H9 (cell line): ENCODE measurements at regions not wholly inside any gene's neighbourhood (a gene's known extent, or its start where the extent isn't known, plus 50 kb on each side); places are given as distances from the start of the nearest gene placed in this dataset.

ENCODE experiments used
- DNase-seq: peaks from one replicate; pipeline ENCODE4 v3.0.0-alpha.2; 2017
- H2AFZ ChIP-seq: one replicate; pipeline ENCODE4 v1.6.1; 2013; ENCODE audit warnings: mild to moderate bottlenecking, low read length, control low read depth, moderate library complexity
- H2AK5ac ChIP-seq: 2 replicates; pipeline ENCODE4 v1.6.1; 2013; ENCODE audit warnings: low read length, control low read depth, mixed read lengths; ENCODE audit not compliant: insufficient read length
- H2BK120ac ChIP-seq: one replicate; pipeline ENCODE4 v1.6.1; 2013; ENCODE audit warnings: low read depth, mild to moderate bottlenecking, low read length, control low read depth, inconsistent platforms; ENCODE audit not compliant: poor library complexity, severe bottlenecking
- H2BK12ac ChIP-seq: 2 replicates; pipeline ENCODE4 v1.6.1; 2013; ENCODE audit warnings: low read length, control low read depth, mixed read lengths, low read depth; ENCODE audit not compliant: insufficient read length
- H2BK15ac ChIP-seq: 2 replicates; pipeline ENCODE4 v1.6.1; 2013; ENCODE audit warnings: low read depth, low read length, control low read depth
- H2BK20ac ChIP-seq: one replicate; pipeline ENCODE4 v1.6.1; 2013; ENCODE audit warnings: low read depth, mild to moderate bottlenecking, low read length, control low read depth, inconsistent platforms; ENCODE audit not compliant: poor library complexity, severe bottlenecking
- H2BK5ac ChIP-seq: 2 replicates; pipeline ENCODE4 v1.6.1; 2013; ENCODE audit warnings: low read length, control low read depth, mixed read lengths; ENCODE audit not compliant: insufficient read length
- H3K14ac ChIP-seq: 2 replicates; pipeline ENCODE4 v1.6.1; 2013; ENCODE audit warnings: low read length, control low read depth; ENCODE audit not compliant: insufficient read depth
- H3K18ac ChIP-seq: 2 replicates; pipeline ENCODE4 v1.6.1; 2013; ENCODE audit warnings: low read depth, mild to moderate bottlenecking, mixed read lengths, low read length, control low read depth; ENCODE audit not compliant: insufficient read length
- H3K23ac ChIP-seq: 2 replicates; pipeline ENCODE4 v1.6.1; 2013; ENCODE audit warnings: low read length, control low read depth, mixed read lengths, low read depth; ENCODE audit not compliant: insufficient read length
- H3K23me2 ChIP-seq: 2 replicates; pipeline ENCODE4 v1.6.1; 2013; ENCODE audit warnings: low read depth, mild to moderate bottlenecking, mixed read lengths, low read length, control low read depth; ENCODE audit not compliant: insufficient read length, poor library complexity, severe bottlenecking
- H3K27ac ChIP-seq: 2 replicates; pipeline ENCODE4 v1.5.1; 2013; ENCODE audit warnings: low read length, control low read depth, mixed read lengths, low read depth; ENCODE audit not compliant: insufficient read length
- H3K27me3 ChIP-seq: 2 replicates; pipeline ENCODE4 v1.6.1; 2013; ENCODE audit warnings: low read length, control low read depth, inconsistent platforms; ENCODE audit not compliant: insufficient read depth
- H3K4ac ChIP-seq: 2 replicates; pipeline ENCODE4 v1.6.1; 2013; ENCODE audit warnings: low read depth, mild to moderate bottlenecking, control low read depth, inconsistent platforms, low read length, moderate library complexity
- H3K4me1 ChIP-seq: 2 replicates; pipeline ENCODE4 v1.6.1; 2013; ENCODE audit warnings: low read length, control low read depth, inconsistent platforms; ENCODE audit not compliant: insufficient read depth
- H3K4me2 ChIP-seq: 2 replicates; pipeline ENCODE4 v1.6.1; 2013; ENCODE audit warnings: low read length, control low read depth, mixed read lengths; ENCODE audit not compliant: insufficient read length, insufficient read depth
- H3K56ac ChIP-seq: 2 replicates; pipeline ENCODE4 v1.6.1; 2013; ENCODE audit warnings: low read depth, mild to moderate bottlenecking, mixed read lengths, low read length, control low read depth; ENCODE audit not compliant: insufficient read length
- H3K79me1 ChIP-seq: 2 replicates; pipeline ENCODE4 v1.6.1; 2013; ENCODE audit warnings: low read depth, mild to moderate bottlenecking, moderate library complexity, low read length, control low read depth, inconsistent platforms; ENCODE audit not compliant: insufficient read depth, poor library complexity, severe bottlenecking
- H3K79me2 ChIP-seq: 2 replicates; pipeline ENCODE4 v1.6.1; 2013; ENCODE audit warnings: low read length, control low read depth, inconsistent platforms; ENCODE audit not compliant: insufficient read depth
- H3K9ac ChIP-seq: 2 replicates; pipeline ENCODE4 v1.6.1; 2013; ENCODE audit warnings: low read length, control low read depth, mixed read lengths; ENCODE audit not compliant: insufficient read length; ENCODE audit errors: extremely low read depth
- H3K9me3 ChIP-seq: one replicate; pipeline ENCODE4 v1.6.1; 2013; ENCODE audit warnings: low read depth, low read length, inconsistent platforms; ENCODE audit not compliant: control insufficient read depth
- H3T11ph ChIP-seq: one replicate; pipeline ENCODE4 v1.6.1; 2013; ENCODE audit warnings: mild to moderate bottlenecking, low read length, control low read depth, inconsistent platforms
- H4K20me1 ChIP-seq: one replicate; pipeline ENCODE4 v1.6.1; 2013; ENCODE audit not compliant: control insufficient read depth, insufficient read length, insufficient read depth
- H4K5ac ChIP-seq: 2 replicates; pipeline ENCODE4 v1.6.1; 2013; ENCODE audit warnings: low read depth, mild to moderate bottlenecking, mixed read lengths, low read length, control low read depth; ENCODE audit not compliant: insufficient read length
- H4K8ac ChIP-seq: replicated peaks from 2 replicates; pipeline ENCODE4 v1.6.1; 2013; ENCODE audit warnings: low read length, control low read depth, mixed read lengths, low read depth; ENCODE audit not compliant: insufficient read length
- H4K91ac ChIP-seq: 2 replicates; pipeline ENCODE4 v1.6.1; 2013; ENCODE audit warnings: low read depth, mild to moderate bottlenecking, moderate library complexity, mixed read lengths, low read length, control low read depth; ENCODE audit not compliant: insufficient read length
- H3K27ac Mint-ChIP-seq, 3 experiments: 2 replicates in 2 of 3; 3 replicates in 1 of 3; pipeline ENCODE4 v1.8.0; 2020 to 2021; ENCODE audit warnings: mixed read lengths in 3 of 3, mild to moderate bottlenecking in 1 of 3, moderate library complexity in 1 of 3
- H3K27me3 Mint-ChIP-seq: 2 replicates; pipeline ENCODE4 v1.8.0; 2021; ENCODE audit warnings: low read depth, mild to moderate bottlenecking, moderate library complexity, mixed read lengths
- H3K36me3 Mint-ChIP-seq, 3 experiments: 2 replicates in 2 of 3; 3 replicates in 1 of 3; pipeline ENCODE4 v1.8.0; 2020 to 2021; ENCODE audit warnings: low read depth in 3 of 3, mixed read lengths in 3 of 3; ENCODE audit not compliant: insufficient read depth in 1 of 3
- H3K4me1 Mint-ChIP-seq, 2 experiments: 2 replicates each; pipeline ENCODE4 v1.8.0; 2020; ENCODE audit warnings: mixed read lengths in 2 of 2
- H3K4me3 Mint-ChIP-seq, 2 experiments: 2 replicates in 1 of 2; 3 replicates in 1 of 2; pipeline ENCODE4 v1.8.0; 2020 to 2021; ENCODE audit warnings: mild to moderate bottlenecking in 2 of 2, mixed read lengths in 2 of 2, moderate library complexity in 1 of 2
- H3K9me3 Mint-ChIP-seq, 2 experiments: 2 replicates in 1 of 2; 3 replicates in 1 of 2; pipeline ENCODE4 v1.8.0; 2020; ENCODE audit warnings: mild to moderate bottlenecking in 2 of 2, mixed read lengths in 2 of 2, moderate library complexity in 1 of 2
- CTCF ChIP-seq: fragments of 200-600 bp; sonication (generic); conservative IDR thresholded peaks from 3 replicates; pipeline ENCODE4 v1.8.0; 2021; ENCODE audit warnings: antibody characterized with exemption, mild to moderate bottlenecking

- Histone ChIP-seq H2BK12ac (no peak overlapping the region), H3K9me3 (no peaks in the 10 kb centered on the region), H2BK5ac (no peak overlapping the region), H3T11ph (no peak overlapping the region), H3K4me2 (no peak overlapping the region), H4K8ac (no peak overlapping the region), H3K4ac (no peak overlapping the region), H3K23ac (no peak overlapping the region), H2BK15ac (no peak overlapping the region), H3K27ac (no peak overlapping the region), H2BK20ac (no peak overlapping the region), H3K27me3 (no peaks in the 10 kb centered on the region), H4K91ac (no peak overlapping the region), H4K5ac (no peak overlapping the region), H2AFZ (no peak overlapping the region), H3K4me1 (peaks cover 6% of the 10 kb centered on the region; the same call in 1 of the 2 replicates), H3K9ac (no peak overlapping the region), H3K18ac (no peak overlapping the region), H3K14ac (no peak overlapping the region), H4K20me1 (no peaks in the 10 kb centered on the region), H3K56ac (no peak overlapping the region), H3K79me1 (no peaks in the 10 kb centered on the region), H3K79me2 (no peaks in the 10 kb centered on the region), H2BK120ac (no peak overlapping the region), H3K23me2 (no peaks in the 10 kb centered on the region), H2AK5ac (no peak overlapping the region)
- no peak for DNase-seq
- peaks cover 22 to 28% of the 10 kb centered on the region in 2 experiments for H3K4me1 Mint-ChIP-seq
- H3K4me3 Mint-ChIP-seq = no peak overlapping the region
- no peaks in the 10 kb centered on the region; the same call in 1 of the 2 replicates for H3K27me3 Mint-ChIP-seq
- H3K36me3 Mint-ChIP-seq = no peaks in the 10 kb centered on the region
- H3K9me3 Mint-ChIP-seq = no peaks in the 10 kb centered on the region; a peak in 1 of 5 replicates
- TF ChIP-seq CTCF = no peak
- no peak overlapping the region for H3K27ac Mint-ChIP-seq
Measured at GRCh38 chr2:59998324-59998723, 555.1 kb downstream of the BCL11A start.
